Kidney (tissue), 13 donors: ENCODE measurements at regions not wholly inside any gene's neighbourhood (a gene's known extent, or its start where the extent isn't known, plus 50 kb on each side); places are given as distances from the start of the nearest gene placed in this dataset.

Experiments
- DNase-seq, 5 donors: peaks; one replicate each; pipeline ENCODE4 v3.0.0-alpha.2; 2013 to 2020
- FAIRE-seq: peaks from 2 replicates; lab custom pipeline; 2012; peaks lifted over from hg19 to GRCh38; lab: Jason Lieb, UNC
- H3K27ac ChIP-seq, 2 donors: one replicate each; pipeline ENCODE4 v1.7.0; 2013; ENCODE audit warnings: low read depth in 2 of 2, low read length in 2 of 2, inconsistent platforms in 1 of 2
- H3K27me3 ChIP-seq: one replicate; pipeline ENCODE4 v1.7.1; 2013; ENCODE audit warnings: low read length, inconsistent platforms; ENCODE audit not compliant: control insufficient read depth, insufficient read depth
- H3K36me3 ChIP-seq, 3 donors: one replicate each; pipeline versions ENCODE4 v1.7.0 to v1.7.1; 2013; ENCODE audit warnings: low read length in 3 of 3, control low read depth in 1 of 3, inconsistent platforms in 1 of 3; ENCODE audit not compliant: insufficient read depth in 3 of 3, control insufficient read depth in 2 of 3
- H3K4me1 ChIP-seq, 3 donors: one replicate each; pipeline versions ENCODE4 v1.7.0 to v1.7.1; 2013; ENCODE audit warnings: low read length in 3 of 3, inconsistent platforms in 1 of 3, low read depth in 1 of 3; ENCODE audit not compliant: control insufficient read depth in 2 of 3, insufficient read depth in 2 of 3
- H3K4me3 ChIP-seq, 3 donors: one replicate each; pipeline versions ENCODE4 v1.7.0 to v1.8.1; 2013; ENCODE audit warnings: low read length in 3 of 3, control low read depth in 1 of 3, inconsistent platforms in 1 of 3
- H3K9ac ChIP-seq, 3 donors: one replicate each; pipeline versions ENCODE4 v1.7.0 to v1.7.1; 2013; ENCODE audit warnings: low read length in 3 of 3, control low read depth in 1 of 3, inconsistent platforms in 1 of 3
- H3K9me3 ChIP-seq, 3 donors: one replicate each; pipeline versions ENCODE4 v1.7.0 to v1.7.1; 2013; ENCODE audit warnings: low read length in 3 of 3, control low read depth in 1 of 3, inconsistent platforms in 1 of 3; ENCODE audit not compliant: control insufficient read depth in 2 of 3, insufficient read depth in 1 of 3
- intact Hi-C: fragments of 100-400 bp; cut with DNase I; formaldehyde crosslinking; loops from one replicate; pipeline ENCODE4 v1.11.1; 2022
- TF ChIP-seq, protein P1 (sequence below): IDR thresholded peaks from 3 replicates; pipeline ENCODE4 v1.5.1; 2012; ENCODE audit warnings: mild to moderate bottlenecking, moderate library complexity, borderline replicate concordance; ENCODE audit not compliant: insufficient read depth; ENCODE audit errors: extremely low read depth
- donor health status: control.
- donor health status: control.
- donor health status: control.
- donor health status: control.
- donor health status: control.
- donor health status: DM: yes; HTN: yes; CAD: no.
- donor health status: Normal renal cell carcinoma (clear cell type).

DNA sequence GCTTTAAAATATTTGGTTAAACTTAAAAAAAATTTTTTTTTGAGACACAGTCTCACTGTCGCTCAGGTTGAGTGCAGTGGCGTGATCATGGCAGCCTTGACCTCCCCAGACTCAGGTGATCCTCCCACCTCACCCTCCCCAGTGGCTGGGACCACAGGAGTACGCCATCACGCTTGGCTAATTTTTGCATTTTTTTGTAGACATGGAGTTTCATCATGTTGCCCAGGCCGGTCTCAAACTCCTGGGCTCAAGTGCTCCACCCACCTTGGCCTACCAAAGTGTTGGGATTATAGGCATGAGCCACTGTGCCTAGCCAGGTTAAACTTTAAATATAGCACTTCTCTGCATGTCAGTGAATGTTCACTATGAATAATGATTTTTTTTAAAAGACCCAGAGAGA is 224.5 kb upstream of the RFX3 start:
- Histone ChIP-seq H3K9ac (no peak overlapping the region), H3K27ac (peak overlapping the region; percentile 72 to 88), H3K4me1 (peaks cover 0 to 23% (median 11%) of the 10 kb centered on the region in 3 donors), H3K36me3 (no peaks in the 10 kb centered on the region), H3K9me3 (no peaks in the 10 kb centered on the region), H3K4me3 (no peak overlapping the region), H3K27me3 (no peaks in the 10 kb centered on the region)
- intact Hi-C loops = no loop called here
- DNase-seq = no peak
- TF ChIP-seq, protein P1, sequence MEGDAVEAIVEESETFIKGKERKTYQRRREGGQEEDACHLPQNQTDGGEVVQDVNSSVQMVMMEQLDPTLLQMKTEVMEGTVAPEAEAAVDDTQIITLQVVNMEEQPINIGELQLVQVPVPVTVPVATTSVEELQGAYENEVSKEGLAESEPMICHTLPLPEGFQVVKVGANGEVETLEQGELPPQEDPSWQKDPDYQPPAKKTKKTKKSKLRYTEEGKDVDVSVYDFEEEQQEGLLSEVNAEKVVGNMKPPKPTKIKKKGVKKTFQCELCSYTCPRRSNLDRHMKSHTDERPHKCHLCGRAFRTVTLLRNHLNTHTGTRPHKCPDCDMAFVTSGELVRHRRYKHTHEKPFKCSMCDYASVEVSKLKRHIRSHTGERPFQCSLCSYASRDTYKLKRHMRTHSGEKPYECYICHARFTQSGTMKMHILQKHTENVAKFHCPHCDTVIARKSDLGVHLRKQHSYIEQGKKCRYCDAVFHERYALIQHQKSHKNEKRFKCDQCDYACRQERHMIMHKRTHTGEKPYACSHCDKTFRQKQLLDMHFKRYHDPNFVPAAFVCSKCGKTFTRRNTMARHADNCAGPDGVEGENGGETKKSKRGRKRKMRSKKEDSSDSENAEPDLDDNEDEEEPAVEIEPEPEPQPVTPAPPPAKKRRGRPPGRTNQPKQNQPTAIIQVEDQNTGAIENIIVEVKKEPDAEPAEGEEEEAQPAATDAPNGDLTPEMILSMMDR = no peak
- FAIRE-seq = no peak

DNA sequence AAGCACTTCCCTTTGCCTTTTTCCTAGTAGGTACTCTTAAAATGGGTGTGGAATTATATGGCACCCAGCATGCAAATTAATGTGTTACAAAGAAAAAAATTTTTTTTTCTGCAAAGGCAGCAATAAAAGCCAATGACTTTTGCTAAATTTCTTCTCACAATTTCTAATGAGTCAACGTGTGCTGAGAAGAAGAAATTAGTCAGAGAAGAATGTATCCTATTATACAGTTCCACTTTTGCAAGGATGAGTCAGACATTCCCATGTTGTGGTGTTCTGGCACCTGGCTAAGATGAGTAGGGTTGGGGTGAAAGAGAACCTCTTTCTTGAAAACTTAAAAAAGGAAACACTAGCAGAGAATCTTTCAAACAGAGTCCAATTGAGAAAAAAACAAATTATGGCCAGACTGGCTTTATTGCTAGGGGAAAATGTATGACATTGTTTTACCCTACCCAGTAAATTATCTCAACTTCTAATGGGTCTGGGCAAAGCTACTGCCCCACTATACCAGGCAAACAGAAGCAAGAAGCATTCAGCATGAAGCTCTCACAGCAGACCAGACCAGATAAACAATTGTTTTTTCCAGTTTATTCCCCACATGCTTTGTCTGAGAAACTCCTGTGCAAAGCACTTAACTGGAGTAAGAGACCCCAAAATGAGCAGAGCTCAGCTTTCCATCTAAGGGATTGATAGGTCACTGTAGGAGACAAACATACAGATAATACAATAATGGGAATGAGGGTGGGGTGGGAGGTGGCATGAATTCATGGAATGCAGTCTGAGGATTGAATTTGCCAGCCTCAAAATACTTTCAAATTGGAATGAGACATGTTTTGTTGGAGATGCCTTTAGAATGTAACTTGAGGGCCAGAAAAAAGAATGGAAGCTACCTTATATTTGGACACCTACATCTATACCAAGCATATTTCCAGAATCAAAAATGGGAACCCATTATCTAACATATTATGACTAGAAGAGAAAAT is 220.8 kb upstream of the RFX3 start:
- TF ChIP-seq, protein P1 = no peak
- H3K4me1 ChIP-seq = peaks cover 0 to 15% (median 14%) of the 10 kb centered on the region in 3 donors
- no peaks in the 10 kb centered on the region for H3K9me3 ChIP-seq
- intact Hi-C loops = no loop called here
- no peak for DNase-seq
- no peak overlapping the region for H3K27ac ChIP-seq
- H3K36me3 ChIP-seq = no peaks in the 10 kb centered on the region
- H3K9ac ChIP-seq = no peak overlapping the region
- no peak overlapping the region for H3K4me3 ChIP-seq
- H3K27me3 ChIP-seq = no peaks in the 10 kb centered on the region
- no peak for FAIRE-seq

- FAIRE-seq (no peak), DNase-seq (no peak)
- no peaks in the 10 kb centered on the region for H3K9me3 ChIP-seq
- H3K36me3 ChIP-seq = no peaks in the 10 kb centered on the region
- no peaks in the 10 kb centered on the region for H3K27me3 ChIP-seq
- H3K4me3 ChIP-seq = no peak overlapping the region
- H3K27ac ChIP-seq = no peak overlapping the region
- H3K9ac ChIP-seq = no peak overlapping the region
- intact Hi-C loops = no loop called here
- peaks cover 0 to 6% (median 0%) of the 10 kb centered on the region in 3 donors for H3K4me1 ChIP-seq
- TF ChIP-seq, protein P1 = no peak
Observed at GRCh38 chr9:3743901-3744413, 218.2 kb upstream of the RFX3 start.
